Glomerular endothelial cell (primary cell): ENCODE measurements at regions not wholly inside any gene's neighbourhood (a gene's known extent, or its start where the extent isn't known, plus 50 kb on each side); places are given as distances from the start of the nearest gene placed in this dataset.

Experiments used
- DNase-seq: peaks from one replicate; pipeline ENCODE4 v3.0.0-alpha.2; 2011; ENCODE audit warnings: low read depth, low spot score; ENCODE audit errors: extremely low read depth

- DNase-seq = no peak
Measured at GRCh38 chr1:201740670-201741111, 88.3 kb upstream of the IPO9 start.

- no peak for DNase-seq
Measured at GRCh38 chr1:201741763-201742342, 87.1 kb upstream of the IPO9 start.

GRCh38 chr1:201742476-201742875 lies 86.5 kb upstream of the IPO9 start:
- DNase-seq = no peak

- no peak for DNase-seq
Measured at GRCh38 chr1:201742955-201743805, 85.8 kb upstream of the IPO9 start.

- DNase-seq = no peak
Measured at GRCh38 chr1:201745023-201745422, 83.9 kb upstream of the IPO9 start.

GRCh38 chr1:201746156-201746555 lies 82.8 kb upstream of the IPO9 start:
- no peak for DNase-seq

- no peak for DNase-seq
Measured at GRCh38 chr1:201747261-201747660, 81.7 kb upstream of the IPO9 start.

GRCh38 chr1:201748335-201748734 lies 80.6 kb upstream of the IPO9 start:
- peak; percentile 68 for DNase-seq

GRCh38 chr1:201749059-201749690 lies 79.8 kb upstream of the IPO9 start:
- no peak for DNase-seq

GRCh38 chr1:201750120-201750519 lies 78.8 kb upstream of the IPO9 start:
- DNase-seq = no peak

- DNase-seq = peak; percentile 62
Measured at GRCh38 chr1:201750934-201751333, 78.0 kb upstream of the IPO9 start.

- DNase-seq = no peak
Measured at GRCh38 chr1:201751872-201752271, 77.1 kb upstream of the IPO9 start.

GRCh38 chr1:201752333-201752732 lies 76.6 kb upstream of the IPO9 start:
- no peak for DNase-seq

- no peak for DNase-seq
Measured at GRCh38 chr1:201753492-201753891, 75.5 kb upstream of the IPO9 start.

GRCh38 chr1:201754353-201754752 lies 74.6 kb upstream of the IPO9 start:
- no peak for DNase-seq

- DNase-seq = no peak
Measured at GRCh38 chr1:201755200-201755599, 73.8 kb upstream of the IPO9 start.

- DNase-seq = no peak
Measured at GRCh38 chr1:201756406-201756805, 72.6 kb upstream of the IPO9 start.

GRCh38 chr1:201758499-201759050 lies 70.4 kb upstream of the IPO9 start:
- DNase-seq = no peak

GRCh38 chr1:201759194-201759815 lies 69.7 kb upstream of the IPO9 start:
- no peak for DNase-seq

GRCh38 chr1:201760516-201760915 lies 68.4 kb upstream of the IPO9 start:
- no peak for DNase-seq

GRCh38 chr1:201761178-201761577 lies 67.8 kb upstream of the IPO9 start:
- DNase-seq = no peak
